Adrenal gland (tissue), 5 donors: ENCODE measurements at regions not wholly inside any gene's neighbourhood (a gene's known extent, or its start where the extent isn't known, plus 50 kb on each side); places are given as distances from the start of the nearest gene placed in this dataset.

Experiments
- POLR2A ChIP-seq, 2 donors: fragments of 450-650 bp; IDR thresholded peaks; one replicate each; pipeline ENCODE4 v1.6.1; 2017; ENCODE audit warnings: antibody characterized with exemption in 2 of 2, mild to moderate bottlenecking in 2 of 2, moderate library complexity in 1 of 2
- TF ChIP-seq, protein P1 (sequence below), 6 experiments: fragments of 450-650 bp in 4 of 6; fragments of 200-600 bp in 2 of 6; sonication (generic) in 1 of 6; IDR thresholded peaks; 1 replicate in 5 of 6; 2 replicates in 1 of 6; pipeline versions ENCODE4 v1.5.1 to v1.8.0; 2016 to 2021; ENCODE audit warnings: antibody characterized with exemption in 6 of 6, mild to moderate bottlenecking in 2 of 6, moderate library complexity in 1 of 6
- donor health status: DM: no; HTN: no; CAD: no.

DNA sequence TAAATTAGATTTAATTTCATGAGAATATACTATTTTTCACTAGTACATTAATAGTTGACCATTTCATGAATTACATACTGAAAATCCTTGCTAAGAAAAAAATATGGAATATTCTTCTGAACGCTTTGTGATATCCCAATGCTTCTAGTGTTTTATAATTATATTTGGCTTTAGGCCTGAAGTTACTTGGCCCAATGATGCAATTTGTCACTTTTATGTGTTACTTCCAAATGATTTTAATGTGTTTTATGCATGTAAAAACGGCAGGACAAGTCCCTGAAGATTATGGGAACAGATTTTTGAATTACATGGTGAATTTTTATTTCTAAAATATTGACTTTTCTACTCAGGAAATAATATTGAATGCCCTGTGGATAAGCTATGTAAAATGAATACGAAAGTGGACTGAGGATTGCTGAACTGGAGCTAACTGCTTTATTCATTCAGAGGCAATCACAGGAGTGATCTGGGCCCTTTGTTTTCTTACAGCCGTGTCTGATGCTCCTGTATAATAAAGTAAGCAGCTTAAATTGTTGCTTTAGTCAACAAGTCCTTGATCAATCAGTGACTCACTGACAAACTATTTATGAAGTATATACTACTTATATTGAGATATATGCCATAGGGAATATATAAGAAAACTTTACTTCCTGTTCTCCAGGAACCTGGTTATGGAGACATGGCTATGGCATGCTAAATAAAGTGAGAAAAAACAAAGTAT is 543.0 kb upstream of the RGS18 start:
- TF ChIP-seq POLR2A (IDR thresholded peaks at IDR 0.05), result no peak
- TF ChIP-seq, protein P1, sequence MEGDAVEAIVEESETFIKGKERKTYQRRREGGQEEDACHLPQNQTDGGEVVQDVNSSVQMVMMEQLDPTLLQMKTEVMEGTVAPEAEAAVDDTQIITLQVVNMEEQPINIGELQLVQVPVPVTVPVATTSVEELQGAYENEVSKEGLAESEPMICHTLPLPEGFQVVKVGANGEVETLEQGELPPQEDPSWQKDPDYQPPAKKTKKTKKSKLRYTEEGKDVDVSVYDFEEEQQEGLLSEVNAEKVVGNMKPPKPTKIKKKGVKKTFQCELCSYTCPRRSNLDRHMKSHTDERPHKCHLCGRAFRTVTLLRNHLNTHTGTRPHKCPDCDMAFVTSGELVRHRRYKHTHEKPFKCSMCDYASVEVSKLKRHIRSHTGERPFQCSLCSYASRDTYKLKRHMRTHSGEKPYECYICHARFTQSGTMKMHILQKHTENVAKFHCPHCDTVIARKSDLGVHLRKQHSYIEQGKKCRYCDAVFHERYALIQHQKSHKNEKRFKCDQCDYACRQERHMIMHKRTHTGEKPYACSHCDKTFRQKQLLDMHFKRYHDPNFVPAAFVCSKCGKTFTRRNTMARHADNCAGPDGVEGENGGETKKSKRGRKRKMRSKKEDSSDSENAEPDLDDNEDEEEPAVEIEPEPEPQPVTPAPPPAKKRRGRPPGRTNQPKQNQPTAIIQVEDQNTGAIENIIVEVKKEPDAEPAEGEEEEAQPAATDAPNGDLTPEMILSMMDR (IDR thresholded peaks at IDR 0.05), result no peak
